K562 (cell line): ENCODE measurements at regions not wholly inside any gene's neighbourhood (a gene's known extent, or its start where the extent isn't known, plus 50 kb on each side); places are given as distances from the start of the nearest gene placed in this dataset.

Source experiments
- ATAC-seq: fragments of 200-7000 bp; cut with Tn5 transposase; 3 replicates; pipeline ENCODE4 v1.9.1; 2020; ENCODE audit warnings: moderate library complexity
- BruUV-seq: library from RNA; stranded (reverse); fragments of 400-500 nt; replicated peaks from 2 replicates; lab custom pipeline; 2021; lab: Mats Ljungman, UMichigan
- CTCF ChIA-PET: fragments of 300-600 bp; formaldehyde crosslinking; extraction: SDS; loops from one replicate; lab custom pipeline; 2021; ENCODE audit warnings: low intra/inter-chr PET ratio; lab: Yijun Ruan, JAX
- POLR2A ChIA-PET: fragments of 300-600, 350-650 bp; sonication (Branson Sonifier 250); formaldehyde crosslinking; extraction: SDS; loops from one replicate; lab custom pipeline; 2021; ENCODE audit warnings: antibody characterized with exemption, inconsistent platforms; lab: Yijun Ruan, JAX
- DNase-seq, 4 experiments: peaks; one replicate each; pipeline versions ENCODE4 v3.0.0 to v3.0.0-alpha.2; 2011 to 2018; ENCODE audit warnings: low spot score in 3 of 4, mixed read lengths in 3 of 4; ENCODE audit errors: extremely low read depth in 1 of 4
- FAIRE-seq: peaks from 2 replicates; lab custom pipeline; 2011; peaks lifted over from hg19 to GRCh38; lab: Jason Lieb, UNC
- H2AFZ ChIP-seq: 2 replicates; pipeline ENCODE4 v1.6.0; 2011; ENCODE audit warnings: low read depth, low read length, control low read depth, inconsistent platforms
- H3K27ac ChIP-seq: fragments of 200-600 bp; 3 replicates; pipeline ENCODE4 v1.8.0; 2011; ENCODE audit warnings: low read depth, mild to moderate bottlenecking, control low read depth, inconsistent platforms, low read length, moderate library complexity, mixed read lengths; ENCODE audit errors: extremely low read depth
- H3K27me3 ChIP-seq, 2 experiments: fragments of 300-600 bp in 1 of 2; 2 replicates in 1 of 2; 3 replicates in 1 of 2; pipeline versions ENCODE4 v1.6.0 to v1.8.0; 2011; ENCODE audit warnings: inconsistent platforms in 2 of 2, low read length in 2 of 2, mild to moderate bottlenecking in 1 of 2, mixed read lengths in 1 of 2, moderate library complexity in 1 of 2; ENCODE audit not compliant: control insufficient read depth in 2 of 2, insufficient read depth in 2 of 2
- H3K36me3 ChIP-seq: fragments of 300-600 bp; 3 replicates; pipeline ENCODE4 v1.8.0; 2011; ENCODE audit warnings: mild to moderate bottlenecking, low read length, inconsistent platforms; ENCODE audit not compliant: control insufficient read depth, insufficient read depth
- H3K4me1 ChIP-seq, 2 experiments: fragments of 200-600 bp in 1 of 2; replicated peaks in 1 of 2; 2 replicates in 1 of 2; 3 replicates in 1 of 2; pipeline versions ENCODE4 v1.5.1 to v1.8.0; 2011; ENCODE audit warnings: inconsistent platforms in 2 of 2, low read length in 2 of 2, mild to moderate bottlenecking in 1 of 2, mixed read lengths in 1 of 2, moderate library complexity in 1 of 2; ENCODE audit not compliant: control insufficient read depth in 2 of 2, insufficient read depth in 2 of 2
- H3K4me2 ChIP-seq: 2 replicates; pipeline ENCODE4 v1.6.1; 2011; ENCODE audit warnings: low read length, control low read depth, inconsistent platforms, mixed read lengths; ENCODE audit not compliant: insufficient read depth
- H3K4me3 ChIP-seq: fragments of 200-600 bp; sonication (generic), shearing (Covaris generic); 2 replicates; pipeline ENCODE4 v1.5.1; 2016; ENCODE audit warnings: control low read depth, inconsistent platforms
- H3K79me2 ChIP-seq: fragments of 200-600 bp; 3 replicates; pipeline ENCODE4 v1.8.0; 2011; ENCODE audit warnings: low read length, inconsistent platforms; ENCODE audit not compliant: control insufficient read depth, insufficient read depth
- H3K9ac ChIP-seq, 2 experiments: 2 replicates each; pipeline versions ENCODE4 v1.6.0 to v1.6.1; 2011; ENCODE audit warnings: low read depth in 2 of 2, low read length in 2 of 2, control low read depth in 1 of 2, inconsistent platforms in 1 of 2, mild to moderate bottlenecking in 1 of 2, mixed read lengths in 1 of 2; ENCODE audit not compliant: insufficient read depth in 1 of 2
- H3K9me1 ChIP-seq: one replicate; pipeline ENCODE4 v1.6.0; 2011; ENCODE audit warnings: inconsistent platforms, mild to moderate bottlenecking, low read length, moderate library complexity; ENCODE audit not compliant: control insufficient read depth, insufficient read depth
- H3K9me3 ChIP-seq: replicated peaks from 2 replicates; pipeline ENCODE4 v1.5.1; 2011; ENCODE audit warnings: low read depth, low read length, inconsistent platforms; ENCODE audit not compliant: control insufficient read depth, insufficient read depth
- H4K20me1 ChIP-seq: replicated peaks from 2 replicates; pipeline ENCODE4 v1.6.1; 2011; ENCODE audit warnings: low read length, inconsistent platforms, mixed read lengths; ENCODE audit not compliant: control insufficient read depth, insufficient read depth
- C11orf30 ChIP-seq: fragments of 450-650 bp; IDR thresholded peaks from 2 replicates; pipeline ENCODE4 v1.6.1; 2016; ENCODE audit warnings: low read depth, mild to moderate bottlenecking
- E2F8 ChIP-seq: fragments of 450-650 bp; IDR thresholded peaks from 2 replicates; pipeline ENCODE4 v1.7.1; 2018; ENCODE audit warnings: mild to moderate bottlenecking, low read depth; ENCODE audit not compliant: partially characterized antibody
- GATAD2B ChIP-seq: fragments of 450-650 bp; IDR thresholded peaks from 2 replicates; pipeline ENCODE4 v1.6.1; 2017; ENCODE audit warnings: mild to moderate bottlenecking, borderline replicate concordance
- POU5F1 ChIP-seq: fragments of 150-350 bp; IDR thresholded peaks from 2 replicates; pipeline ENCODE4 v1.6.1; 2014; ENCODE audit warnings: borderline replicate concordance, low read length, low read depth, mild to moderate bottlenecking; ENCODE audit not compliant: partially characterized antibody
- TAF9B ChIP-seq: fragments of 450-650 bp; IDR thresholded peaks from 2 replicates; pipeline ENCODE4 v1.6.1; 2018; ENCODE audit warnings: mild to moderate bottlenecking; ENCODE audit not compliant: partially characterized antibody
- TEAD4 ChIP-seq, 2 experiments: sonication (generic) in 1 of 2; formaldehyde crosslinking in 1 of 2; IDR thresholded peaks; 2 replicates each; pipeline versions ENCODE4 v1.6.1 to v1.8.0; 2012 to 2022; ENCODE audit warnings: borderline replicate concordance in 1 of 2, inconsistent platforms in 1 of 2, low read length in 1 of 2, mild to moderate bottlenecking in 1 of 2, missing genetic modification reagents in 1 of 2
- ZNF212 ChIP-seq: fragments of 450-650 bp; formaldehyde crosslinking; IDR thresholded peaks from 2 replicates; pipeline ENCODE4 v1.4.0; 2020; ENCODE audit warnings: mild to moderate bottlenecking
- WGBS: fragments of 100-300 bp; shearing (Covaris generic); methylation state at CpG from one replicate; pipeline ENCODE4 v1.1.6; 2016; ENCODE audit warnings: low coverage, mixed read lengths; ENCODE audit not compliant: insufficient coverage; ENCODE audit errors: missing lambda C conversion rate; 5-methylcytosine and 5-hydroxymethylcytosine counted together
- in situ Hi-C: fragments of 300-500 bp; cut with MboI; formaldehyde crosslinking; loops from 4 replicates; pipeline ENCODE4 v1.15.0; 2018; ENCODE audit warnings: inconsistent platforms, mixed read lengths
- intact Hi-C: fragments of 100-400 bp; cut with micrococcal nuclease; formaldehyde crosslinking; loops from 2 replicates; pipeline ENCODE4 v1.14.2; 2022

DNA sequence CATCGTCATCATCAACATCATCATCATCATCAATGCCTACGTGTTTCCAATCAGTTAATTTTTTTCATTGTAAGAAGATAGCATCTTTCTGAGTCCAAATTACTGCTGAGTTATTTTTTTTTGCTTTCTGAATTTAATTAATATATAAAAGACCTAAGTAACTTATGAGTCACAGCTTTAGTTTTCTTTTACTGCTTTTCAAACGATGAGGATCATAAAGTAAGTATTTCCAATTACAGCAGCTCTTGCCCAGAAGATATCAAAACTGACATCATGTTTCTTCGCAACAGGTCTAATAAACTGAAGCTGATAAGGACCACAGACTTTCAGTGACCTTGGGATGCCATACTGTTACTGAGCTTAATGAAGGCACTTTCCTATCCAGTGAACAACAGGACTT is 442.2 kb downstream of the DSEL start:
- intact Hi-C loops: no loop called here
- FAIRE-seq: no peak

More for the DNA sequence above, 442.2 kb downstream of the DSEL start:
- WGBS: 0% methylated on average over 4 of the region's 4 CpGs
- Histone ChIP-seq H3K9me1 (no peaks in the 10 kb centered on the region), H3K4me2 (no peak overlapping the region), H3K79me2 (no peaks in the 10 kb centered on the region), H4K20me1 (no peaks in the 10 kb centered on the region), H3K9me3 (no peaks in the 10 kb centered on the region), H3K27me3 (no peaks in the 10 kb centered on the region), H3K36me3 (no peaks in the 10 kb centered on the region), H3K4me3 (no peak overlapping the region), H3K4me1 (no peaks in the 10 kb centered on the region), H2AFZ (no peak overlapping the region), H3K27ac (no peak overlapping the region)
- no peak for ATAC-seq
- BruUV-seq: no TSS peak
- DNase-seq: no peak
- in situ Hi-C loops: no loop called here
- POLR2A ChIA-PET: interaction anchor here (0.6 kb wide), 1 partner anchor 1589 kb away, joined by 3 read pairs; no protein-coding TSS in a partner anchor
- CTCF ChIA-PET: no interaction called here
- TF ChIP-seq TAF9B (no peak), TEAD4 (IDR thresholded peaks at IDR 0.05; ENCODE audit: low read length) (no peak), TEAD4 (CRISPR knock-in tag; IDR thresholded peaks at IDR 0.05; ENCODE audit: borderline replicate concordance) (no peak), GATAD2B (no peak), ZNF212 (CRISPR knock-in tag) (no peak), C11orf30 (no peak), E2F8 (no peak), POU5F1 (no peak)
- TF ChIP-seq, all 486 proteins: peak for 0
- no peak overlapping the region for H3K9ac ChIP-seq
